ENCODE measurements at regions not wholly inside any gene's neighbourhood (a gene's known extent, or its start where the extent isn't known, plus 50 kb on each side); places are given as distances from the start of the nearest gene placed in this dataset.

DNA sequence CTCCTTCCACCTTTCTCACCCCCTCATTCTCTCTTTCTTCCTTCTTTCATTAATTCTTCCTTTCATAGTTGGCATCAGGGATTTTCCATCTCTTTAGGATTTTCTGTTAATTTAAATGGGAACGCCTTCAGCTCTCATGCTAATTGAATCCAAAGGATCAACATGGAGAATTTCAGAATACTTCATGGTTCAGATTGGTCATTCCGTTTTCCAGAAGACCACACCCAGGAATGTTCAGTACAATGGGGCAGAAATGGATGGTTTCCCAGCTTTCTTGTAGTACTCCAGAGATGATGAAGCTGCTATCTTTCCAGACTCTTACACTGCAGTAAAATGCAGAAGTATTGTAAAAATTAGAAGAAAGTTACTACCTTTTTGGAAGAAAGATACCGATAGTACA is 440.0 kb downstream of the DAD1 start:
- Histone ChIP-seq H3K27me3 (ENCODE audit: control insufficient read depth, insufficient read depth, low read length) (no peaks in the 10 kb centered on the region), H3K4me3 (ENCODE audit: low read depth, low read length) (no peak overlapping the region), H3K36me3 (ENCODE audit: control insufficient read depth, insufficient read depth, low read length) (no peaks in the 10 kb centered on the region)
- FAIRE-seq (no peak), DNase-seq (ENCODE audit: low read depth) (no peak)
- TF ChIP-seq, protein P1, sequence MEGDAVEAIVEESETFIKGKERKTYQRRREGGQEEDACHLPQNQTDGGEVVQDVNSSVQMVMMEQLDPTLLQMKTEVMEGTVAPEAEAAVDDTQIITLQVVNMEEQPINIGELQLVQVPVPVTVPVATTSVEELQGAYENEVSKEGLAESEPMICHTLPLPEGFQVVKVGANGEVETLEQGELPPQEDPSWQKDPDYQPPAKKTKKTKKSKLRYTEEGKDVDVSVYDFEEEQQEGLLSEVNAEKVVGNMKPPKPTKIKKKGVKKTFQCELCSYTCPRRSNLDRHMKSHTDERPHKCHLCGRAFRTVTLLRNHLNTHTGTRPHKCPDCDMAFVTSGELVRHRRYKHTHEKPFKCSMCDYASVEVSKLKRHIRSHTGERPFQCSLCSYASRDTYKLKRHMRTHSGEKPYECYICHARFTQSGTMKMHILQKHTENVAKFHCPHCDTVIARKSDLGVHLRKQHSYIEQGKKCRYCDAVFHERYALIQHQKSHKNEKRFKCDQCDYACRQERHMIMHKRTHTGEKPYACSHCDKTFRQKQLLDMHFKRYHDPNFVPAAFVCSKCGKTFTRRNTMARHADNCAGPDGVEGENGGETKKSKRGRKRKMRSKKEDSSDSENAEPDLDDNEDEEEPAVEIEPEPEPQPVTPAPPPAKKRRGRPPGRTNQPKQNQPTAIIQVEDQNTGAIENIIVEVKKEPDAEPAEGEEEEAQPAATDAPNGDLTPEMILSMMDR (IDR thresholded peaks at IDR 0.05; ENCODE audit: insufficient read depth, low read length, severe bottlenecking): no peak

DNA sequence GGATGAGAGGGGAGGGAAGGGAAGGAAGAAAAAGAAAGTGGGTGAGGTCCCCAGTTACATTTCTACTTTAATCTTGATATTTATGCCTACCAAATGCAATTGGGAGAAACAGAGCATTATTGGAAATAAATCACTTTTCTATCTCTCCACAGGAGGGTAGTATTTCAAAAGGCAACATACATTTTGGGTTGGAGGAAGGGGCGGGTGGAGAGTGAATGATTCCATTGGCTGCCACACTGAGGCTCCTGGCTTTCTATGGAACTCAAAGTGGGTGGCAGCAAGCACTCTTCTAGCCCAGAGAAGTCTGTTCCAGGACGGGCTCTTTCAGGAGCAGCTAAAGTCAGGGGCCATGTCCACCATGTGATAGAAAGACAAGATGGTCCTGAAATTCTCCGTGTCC is 441.3 kb downstream of the DAD1 start:
- FAIRE-seq (no peak), DNase-seq (ENCODE audit: low read depth) (no peak)
- TF ChIP-seq, protein P1 (IDR thresholded peaks at IDR 0.05; ENCODE audit: insufficient read depth, low read length, severe bottlenecking): no peak
- no peaks in the 10 kb centered on the region for H3K27me3 ChIP-seq (ENCODE audit: control insufficient read depth, insufficient read depth, low read length)
- no peak overlapping the region for H3K4me3 ChIP-seq (ENCODE audit: low read depth, low read length)
- H3K36me3 ChIP-seq (ENCODE audit: control insufficient read depth, insufficient read depth, low read length): no peaks in the 10 kb centered on the region

DNA sequence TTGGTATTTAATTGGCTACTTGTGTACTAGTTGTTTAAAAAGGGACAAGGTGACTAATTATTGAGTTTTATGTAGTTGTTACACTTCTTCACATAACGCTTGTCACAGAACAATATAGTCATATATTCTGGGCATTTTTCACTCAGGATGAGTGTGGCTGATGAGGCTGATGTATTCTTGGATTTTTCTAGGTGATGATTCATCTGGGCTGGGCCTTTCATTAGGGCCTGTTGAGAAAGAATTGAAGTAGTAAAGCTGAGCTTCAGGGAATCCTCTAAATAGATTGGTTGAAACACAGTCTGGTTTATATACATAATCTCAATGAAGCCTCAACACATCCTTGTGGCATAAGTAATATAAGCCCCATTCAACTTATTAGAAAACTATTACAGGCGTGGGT is 445.7 kb downstream of the DAD1 start:
- no peaks in the 10 kb centered on the region for H3K27me3 ChIP-seq (ENCODE audit: control insufficient read depth, insufficient read depth, low read length)
- FAIRE-seq: no peak
- no peak overlapping the region for H3K4me3 ChIP-seq (ENCODE audit: low read depth, low read length)
- H3K36me3 ChIP-seq (ENCODE audit: control insufficient read depth, insufficient read depth, low read length): no peaks in the 10 kb centered on the region
- TF ChIP-seq, protein P1 (IDR thresholded peaks at IDR 0.05; ENCODE audit: insufficient read depth, low read length, severe bottlenecking): no peak
- peak; percentile 79 for DNase-seq (ENCODE audit: low read depth)

GRCh38 chr14:22140633-22141032 is 448.4 kb downstream of the DAD1 start:
- Histone ChIP-seq H3K27me3 (ENCODE audit: control insufficient read depth, insufficient read depth, low read length) (no peaks in the 10 kb centered on the region), H3K4me3 (ENCODE audit: low read depth, low read length) (no peak overlapping the region), H3K36me3 (ENCODE audit: control insufficient read depth, insufficient read depth, low read length) (no peaks in the 10 kb centered on the region)
- DNase-seq (ENCODE audit: low read depth): no peak
- TF ChIP-seq, protein P1 (IDR thresholded peaks at IDR 0.05; ENCODE audit: insufficient read depth, low read length, severe bottlenecking): no peak
- no peak for FAIRE-seq

DNA sequence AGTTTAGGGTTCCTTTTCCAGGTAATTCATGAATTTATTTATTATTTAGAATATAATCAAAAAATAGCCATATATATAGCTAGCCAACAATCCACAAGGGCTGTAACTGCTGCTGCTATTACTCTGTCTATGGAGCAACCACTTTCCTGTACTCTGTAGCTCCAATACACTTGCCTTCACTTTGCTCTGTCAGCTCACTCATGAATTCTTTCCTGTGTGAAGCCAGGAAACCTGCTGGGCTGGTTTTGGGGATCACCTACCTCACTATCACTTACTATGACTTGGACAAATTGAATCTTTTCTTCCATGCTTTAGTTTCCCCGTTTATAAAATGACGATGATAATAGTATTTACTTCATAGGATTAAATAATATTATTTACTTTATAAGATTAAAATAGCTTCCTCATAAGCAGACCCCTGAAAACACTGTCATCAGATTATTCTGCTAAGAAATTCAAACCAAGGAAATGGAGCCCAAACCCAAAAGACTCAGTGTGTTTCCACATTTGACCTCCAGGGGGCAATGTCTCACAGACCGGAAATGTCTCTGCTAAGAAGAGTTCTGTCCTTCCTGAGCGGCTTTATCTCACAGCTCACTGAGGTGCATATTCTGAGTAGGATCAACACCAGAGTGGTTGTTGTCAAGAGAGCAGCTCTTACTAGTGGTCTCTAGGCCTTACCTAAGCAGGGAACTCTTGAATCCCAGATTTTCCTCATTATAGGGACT is 457.1 kb downstream of the DAD1 start:
- DNase-seq (ENCODE audit: low read depth) (no peak), FAIRE-seq (no peak)
- H3K27me3 ChIP-seq (ENCODE audit: control insufficient read depth, insufficient read depth, low read length): no peaks in the 10 kb centered on the region
- no peak overlapping the region for H3K4me3 ChIP-seq (ENCODE audit: low read depth, low read length)
- TF ChIP-seq, protein P1 (IDR thresholded peaks at IDR 0.05; ENCODE audit: insufficient read depth, low read length, severe bottlenecking): peak; percentile 49
- no peaks in the 10 kb centered on the region for H3K36me3 ChIP-seq (ENCODE audit: control insufficient read depth, insufficient read depth, low read length)

GRCh38 chr14:22124073-22124613 is 450.5 kb upstream of the OR4E1 start:
- FAIRE-seq (no peak), DNase-seq (ENCODE audit: low read depth) (no peak)
- no peaks in the 10 kb centered on the region for H3K36me3 ChIP-seq (ENCODE audit: control insufficient read depth, insufficient read depth, low read length)
- H3K4me3 ChIP-seq (ENCODE audit: low read depth, low read length): no peak overlapping the region
- H3K27me3 ChIP-seq (ENCODE audit: control insufficient read depth, insufficient read depth, low read length): no peaks in the 10 kb centered on the region
- TF ChIP-seq, protein P1 (IDR thresholded peaks at IDR 0.05; ENCODE audit: insufficient read depth, low read length, severe bottlenecking): no peak
